Mesenchymal stem cell (in vitro differentiated cells and primary cell): ENCODE measurements at regions not wholly inside any gene's neighbourhood (a gene's known extent, or its start where the extent isn't known, plus 50 kb on each side); places are given as distances from the start of the nearest gene placed in this dataset.

Source experiments
- DNase-seq: peaks from one replicate; pipeline ENCODE4 v3.0.0-alpha.2; 2013
- H2AFZ ChIP-seq: one replicate; pipeline ENCODE4 v1.6.1; 2013; ENCODE audit warnings: low read depth, mild to moderate bottlenecking, control low read depth, inconsistent platforms, low read length, moderate library complexity
- H2AK5ac ChIP-seq: 2 replicates; pipeline ENCODE4 v1.6.1; 2013; ENCODE audit warnings: low read length, moderate library complexity, mild to moderate bottlenecking, inconsistent platforms; ENCODE audit not compliant: severe bottlenecking
- H2BK120ac ChIP-seq: one replicate; pipeline ENCODE4 v1.6.1; 2013; ENCODE audit warnings: low read depth, mild to moderate bottlenecking, inconsistent platforms, low read length, moderate library complexity
- H2BK12ac ChIP-seq, 2 experiments: one replicate each; pipeline ENCODE4 v1.6.1; 2013; ENCODE audit warnings: inconsistent platforms in 2 of 2, low read length in 2 of 2, mild to moderate bottlenecking in 2 of 2, moderate library complexity in 2 of 2, control low read depth in 1 of 2
- H2BK15ac ChIP-seq: one replicate; pipeline ENCODE4 v1.6.1; 2013; ENCODE audit warnings: mild to moderate bottlenecking, low read depth, inconsistent platforms; ENCODE audit not compliant: poor library complexity, severe bottlenecking
- H2BK5ac ChIP-seq: 2 replicates; pipeline ENCODE4 v1.6.1; 2013; ENCODE audit warnings: low read depth, mild to moderate bottlenecking, low read length, control low read depth, inconsistent platforms; ENCODE audit not compliant: poor library complexity, severe bottlenecking
- H3K14ac ChIP-seq, 2 experiments: one replicate each; pipeline ENCODE4 v1.6.1; 2013; ENCODE audit warnings: inconsistent platforms in 2 of 2, low read length in 2 of 2, control low read depth in 1 of 2, mild to moderate bottlenecking in 1 of 2, moderate library complexity in 1 of 2
- H3K18ac ChIP-seq, 2 experiments: one replicate each; pipeline ENCODE4 v1.6.1; 2013; ENCODE audit warnings: inconsistent platforms in 2 of 2, low read length in 2 of 2, control low read depth in 1 of 2, low read depth in 1 of 2, mild to moderate bottlenecking in 1 of 2
- H3K23ac ChIP-seq, 2 experiments: one replicate each; pipeline ENCODE4 v1.6.1; 2013; ENCODE audit warnings: inconsistent platforms in 2 of 2, low read length in 2 of 2, mild to moderate bottlenecking in 2 of 2, moderate library complexity in 2 of 2, control low read depth in 1 of 2
- H3K27ac ChIP-seq: 2 replicates; pipeline ENCODE4 v1.5.1; 2013; ENCODE audit warnings: mild to moderate bottlenecking, moderate library complexity, low read length, control low read depth, inconsistent platforms; ENCODE audit not compliant: poor library complexity, severe bottlenecking
- H3K27me3 ChIP-seq, 2 experiments: 2 replicates each; pipeline versions ENCODE4 v1.6.1 to v1.7.0; 2013; ENCODE audit warnings: low read length in 2 of 2, mild to moderate bottlenecking in 2 of 2, moderate library complexity in 2 of 2, control low read depth in 1 of 2, inconsistent platforms in 1 of 2; ENCODE audit not compliant: control insufficient read depth in 1 of 2, insufficient read depth in 1 of 2
- H3K36me3 ChIP-seq, 2 experiments: 2 replicates each; pipeline versions ENCODE4 v1.6.1 to v1.7.0; 2013; ENCODE audit warnings: low read length in 2 of 2, control low read depth in 1 of 2, inconsistent platforms in 1 of 2, low read depth in 1 of 2, mild to moderate bottlenecking in 1 of 2; ENCODE audit not compliant: insufficient read depth in 2 of 2, control insufficient read depth in 1 of 2
- H3K4ac ChIP-seq, 2 experiments: one replicate each; pipeline ENCODE4 v1.6.1; 2013; ENCODE audit warnings: inconsistent platforms in 2 of 2, low read length in 2 of 2, mild to moderate bottlenecking in 2 of 2, moderate library complexity in 2 of 2, control low read depth in 1 of 2, low read depth in 1 of 2
- H3K4me1 ChIP-seq: 2 replicates; pipeline ENCODE4 v1.6.1; 2013; ENCODE audit warnings: low read depth, low read length, control low read depth; ENCODE audit not compliant: control insufficient read depth, insufficient read depth
- H3K4me2 ChIP-seq: 2 replicates; pipeline ENCODE4 v1.6.1; 2013; ENCODE audit warnings: low read length, mild to moderate bottlenecking, inconsistent platforms; ENCODE audit not compliant: poor library complexity, severe bottlenecking
- H3K4me3 ChIP-seq, 2 experiments: 2 replicates each; pipeline versions ENCODE4 v1.5.1 to v1.7.0; 2013; ENCODE audit warnings: low read length in 2 of 2, mild to moderate bottlenecking in 2 of 2, control low read depth in 1 of 2, low read depth in 1 of 2; ENCODE audit not compliant: insufficient read depth in 1 of 2
- H3K79me1 ChIP-seq: replicated peaks from 2 replicates; pipeline ENCODE4 v1.6.1; 2013; ENCODE audit warnings: mild to moderate bottlenecking, control low read depth, low read length, inconsistent platforms; ENCODE audit not compliant: poor library complexity, severe bottlenecking
- H3K9ac ChIP-seq: 2 replicates; pipeline ENCODE4 v1.7.0; 2013; ENCODE audit warnings: mild to moderate bottlenecking, low read length, moderate library complexity
- H3K9me3 ChIP-seq: 2 replicates; pipeline ENCODE4 v1.7.0; 2013; ENCODE audit warnings: mild to moderate bottlenecking, low read length; ENCODE audit not compliant: control insufficient read depth
- H4K8ac ChIP-seq: one replicate; pipeline ENCODE4 v1.6.1; 2013; ENCODE audit warnings: inconsistent platforms, mild to moderate bottlenecking, low read length, moderate library complexity
- H4K91ac ChIP-seq: one replicate; pipeline ENCODE4 v1.6.1; 2013; ENCODE audit warnings: mild to moderate bottlenecking, low read length, inconsistent platforms
- WGBS: methylation state at CpG from one replicate; pipeline ENCODE4 v1.1.7; 2013; ENCODE audit warnings: mixed read lengths; 5-methylcytosine and 5-hydroxymethylcytosine counted together

DNA sequence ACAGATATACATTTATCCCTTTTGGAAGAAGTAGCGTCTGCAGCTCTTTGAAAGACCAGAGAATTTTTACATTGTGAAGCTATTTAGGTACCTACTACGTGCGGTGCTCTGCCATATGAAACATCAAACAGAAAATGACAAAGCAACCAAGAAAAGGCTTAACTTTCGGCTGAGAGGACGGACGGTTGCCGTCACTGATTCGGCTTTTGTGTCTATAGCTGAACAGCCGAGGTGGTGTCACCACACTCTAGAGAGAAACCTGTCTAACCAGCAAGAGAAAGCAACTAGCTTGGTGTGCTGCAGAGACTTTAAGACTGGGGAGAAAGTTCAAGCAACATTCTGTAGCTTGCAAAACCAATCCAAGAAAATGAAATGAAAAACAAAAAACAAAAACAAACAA, 145.5 kb downstream of the SHOX start:
- no peak overlapping the region for H4K91ac ChIP-seq
- no peak overlapping the region for H3K14ac ChIP-seq
- no peak overlapping the region for H3K27ac ChIP-seq
- no peak overlapping the region for H4K8ac ChIP-seq
- H3K4me2 ChIP-seq, result no peak overlapping the region
- no peaks in the 10 kb centered on the region for H3K4me1 ChIP-seq
- H3K79me1 ChIP-seq, result no peaks in the 10 kb centered on the region
- H3K27me3 ChIP-seq, result no peaks in the 10 kb centered on the region
- H3K9ac ChIP-seq, result no peak overlapping the region
- DNase-seq, result no peak
- no peak overlapping the region for H3K18ac ChIP-seq
- no peak overlapping the region for H2BK5ac ChIP-seq
- H2BK12ac ChIP-seq, result no peak overlapping the region
- H3K36me3 ChIP-seq, result no peaks in the 10 kb centered on the region
- H2BK120ac ChIP-seq, result no peak overlapping the region
- H3K4me3 ChIP-seq, result no peak overlapping the region
- H3K9me3 ChIP-seq, result peaks cover 14% of the 10 kb centered on the region
- no peak overlapping the region for H2AK5ac ChIP-seq
- H3K23ac ChIP-seq, result no peak overlapping the region
- no peak overlapping the region for H2BK15ac ChIP-seq
- no peak overlapping the region for H2AFZ ChIP-seq
- 83% methylated on average over 9 of the region's 9 CpGs for whole genome bisulfite sequencing
- no peak overlapping the region for H3K4ac ChIP-seq

DNA sequence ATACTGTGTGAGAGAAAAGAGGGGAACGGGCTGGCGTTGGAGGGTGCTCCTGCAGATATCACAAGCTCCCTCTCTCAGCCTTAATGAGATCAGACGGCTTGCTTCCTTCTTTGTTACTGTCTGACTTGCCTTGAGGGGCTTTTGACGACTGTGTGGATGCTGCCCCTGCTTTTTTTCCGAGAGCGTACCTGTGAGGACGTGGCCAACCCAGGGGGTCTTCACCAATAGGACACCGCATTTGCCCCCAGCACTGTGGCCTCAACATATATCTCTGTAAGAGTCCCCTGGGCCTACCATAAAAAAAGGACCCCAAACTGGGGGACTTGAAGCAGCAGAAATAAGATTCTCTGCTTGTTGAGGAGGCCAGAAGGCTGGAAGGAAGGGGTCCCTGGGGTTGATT, 143.9 kb downstream of the SHOX start:
- H3K4me1 ChIP-seq, result no peaks in the 10 kb centered on the region
- H3K27me3 ChIP-seq, result no peaks in the 10 kb centered on the region
- H3K23ac ChIP-seq, result no peak overlapping the region
- no peak overlapping the region for H3K27ac ChIP-seq
- no peak overlapping the region for H4K91ac ChIP-seq
- H3K18ac ChIP-seq, result no peak overlapping the region
- H2BK12ac ChIP-seq, result no peak overlapping the region
- no peak overlapping the region for H3K4ac ChIP-seq
- no peak overlapping the region for H3K4me3 ChIP-seq
- no peak overlapping the region for H2AK5ac ChIP-seq
- no peak overlapping the region for H4K8ac ChIP-seq
- 69% methylated on average over 6 of the region's 8 CpGs for WGBS
- no peak overlapping the region for H2AFZ ChIP-seq
- no peak overlapping the region for H3K9ac ChIP-seq
- no peak overlapping the region for H2BK15ac ChIP-seq
- DNase-seq, result no peak
- no peak overlapping the region for H2BK5ac ChIP-seq
- no peaks in the 10 kb centered on the region for H3K79me1 ChIP-seq
- H3K36me3 ChIP-seq, result no peaks in the 10 kb centered on the region
- H3K9me3 ChIP-seq, result peaks cover 14% of the 10 kb centered on the region
- no peak overlapping the region for H3K4me2 ChIP-seq
- H3K14ac ChIP-seq, result no peak overlapping the region
- H2BK120ac ChIP-seq, result no peak overlapping the region

DNA sequence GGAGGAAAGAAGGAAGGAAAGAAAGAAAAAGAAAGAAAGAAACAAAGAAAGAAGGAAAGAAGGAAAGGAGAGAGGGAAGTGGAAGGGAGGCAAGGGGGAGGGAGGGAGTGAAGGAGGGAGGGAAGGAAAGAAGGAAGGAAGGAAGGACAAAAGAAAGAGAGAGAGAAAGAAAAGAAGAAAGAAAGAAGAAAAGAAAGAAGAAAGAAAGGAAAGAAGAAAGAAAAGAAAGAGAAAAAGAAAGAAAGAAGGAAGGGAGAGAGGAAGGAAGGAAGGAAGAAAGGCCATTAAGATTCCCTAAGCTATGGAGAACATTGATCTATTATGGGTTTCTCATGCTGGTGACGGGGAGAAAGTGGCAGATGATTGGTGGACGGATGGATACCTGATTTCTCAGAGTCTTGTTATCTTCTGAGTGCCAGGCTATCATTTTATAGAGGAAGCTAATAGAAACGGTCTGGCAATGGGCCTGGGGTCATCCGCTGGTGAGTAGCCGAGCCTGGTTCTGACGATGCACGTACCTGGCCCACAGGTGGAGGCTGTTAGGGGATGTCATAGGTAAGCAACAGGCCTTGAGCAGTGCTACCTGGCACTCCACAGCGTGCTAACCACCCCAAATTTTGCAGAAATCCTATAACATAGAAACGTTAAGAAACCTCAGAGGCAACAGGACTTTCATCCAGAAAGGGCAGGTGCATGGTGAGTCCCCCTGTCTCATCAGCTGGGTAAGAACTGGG, 142.9 kb downstream of the SHOX start:
- no peak overlapping the region for H2AK5ac ChIP-seq
- H4K8ac ChIP-seq, result no peak overlapping the region
- DNase-seq, result no peak
- no peak overlapping the region for H3K23ac ChIP-seq
- WGBS, result 66% methylated on average over 9 of the region's 9 CpGs
- H3K27ac ChIP-seq, result no peak overlapping the region
- H3K36me3 ChIP-seq, result no peaks in the 10 kb centered on the region
- no peak overlapping the region for H4K91ac ChIP-seq
- no peak overlapping the region for H2BK12ac ChIP-seq
- H3K9ac ChIP-seq, result no peak overlapping the region
- no peaks in the 10 kb centered on the region for H3K79me1 ChIP-seq
- H3K27me3 ChIP-seq, result no peaks in the 10 kb centered on the region
- H2BK5ac ChIP-seq, result no peak overlapping the region
- no peak overlapping the region for H3K4me3 ChIP-seq
- no peaks in the 10 kb centered on the region for H3K4me1 ChIP-seq
- H2BK120ac ChIP-seq, result no peak overlapping the region
- no peak overlapping the region for H3K4me2 ChIP-seq
- no peak overlapping the region for H2AFZ ChIP-seq
- H3K4ac ChIP-seq, result no peak overlapping the region
- H2BK15ac ChIP-seq, result no peak overlapping the region
- H3K9me3 ChIP-seq, result peaks cover 14% of the 10 kb centered on the region
- no peak overlapping the region for H3K18ac ChIP-seq
- H3K14ac ChIP-seq, result no peak overlapping the region

DNA sequence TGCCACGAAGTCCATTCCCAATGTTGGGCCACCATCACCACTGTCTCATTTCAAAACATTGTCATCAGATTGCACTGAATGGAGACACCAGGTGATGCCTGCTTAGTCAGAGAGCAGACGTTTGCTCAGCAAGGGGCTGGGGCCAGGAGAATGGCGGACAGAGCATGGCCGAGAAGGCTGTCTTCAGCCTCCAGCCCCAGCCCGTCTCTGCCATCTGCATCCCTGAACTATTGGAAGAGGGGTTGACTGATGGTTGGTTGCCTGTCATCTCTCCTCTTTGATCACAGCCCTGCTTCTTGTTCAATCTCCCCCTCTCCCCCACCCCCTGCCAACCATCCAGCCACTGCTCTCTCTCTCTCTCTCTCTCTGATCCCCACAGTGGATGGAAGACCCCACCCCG, 140.9 kb downstream of the SHOX start:
- Histone ChIP-seq H2BK12ac (no peak overlapping the region), H3K27me3 (no peaks in the 10 kb centered on the region), H3K36me3 (no peaks in the 10 kb centered on the region), H3K4ac (no peak overlapping the region), H3K9ac (no peak overlapping the region), H2AFZ (no peak overlapping the region), H2BK120ac (no peak overlapping the region), H3K27ac (no peak overlapping the region), H3K4me3 (no peak overlapping the region), H2AK5ac (no peak overlapping the region), H3K79me1 (no peaks in the 10 kb centered on the region), H4K91ac (no peak overlapping the region), H3K9me3 (peaks cover 9% of the 10 kb centered on the region), H4K8ac (no peak overlapping the region), H3K14ac (no peak overlapping the region), H3K23ac (no peak overlapping the region), H2BK15ac (no peak overlapping the region), H2BK5ac (no peak overlapping the region), H3K4me1 (no peaks in the 10 kb centered on the region), H3K18ac (no peak overlapping the region), H3K4me2 (no peak overlapping the region)
- 57% methylated on average over 6 of the region's 6 CpGs for WGBS
- DNase-seq, result no peak
